NCI-H1694 (cell line): ENCODE measurements at regions not wholly inside any gene's neighbourhood (a gene's known extent, or its start where the extent isn't known, plus 50 kb on each side); places are given as distances from the start of the nearest gene placed in this dataset.

Experiments
- DNase-seq: peaks from one replicate; lab custom pipeline; 2025; lab: John Stamatoyannopoulos, UW

- DNase-seq, result no peak
These were observed 111.4 kb upstream of the C1QTNF9B start for GRCh38 chr13:24008679-24009078.

- DNase-seq, result no peak
These were observed 114.0 kb upstream of the C1QTNF9B start for GRCh38 chr13:24011266-24011665.

GRCh38 chr13:24012648-24013047 lies 115.3 kb upstream of the C1QTNF9B start:
- DNase-seq, result no peak

GRCh38 chr13:24013189-24013588 lies 115.9 kb upstream of the C1QTNF9B start:
- no peak for DNase-seq

- DNase-seq, result no peak
These were observed 118.7 kb upstream of the C1QTNF9B start for GRCh38 chr13:24016046-24016445.

- DNase-seq, result no peak
These were observed 125.3 kb upstream of the C1QTNF9B start for GRCh38 chr13:24022568-24022967.

GRCh38 chr13:24023073-24023472 lies 125.8 kb upstream of the C1QTNF9B start:
- no peak for DNase-seq

GRCh38 chr13:24027494-24027893 lies 130.2 kb upstream of the C1QTNF9B start:
- DNase-seq, result no peak

- DNase-seq, result no peak
These were observed 128.3 kb upstream of the SPATA13 start for GRCh38 chr13:24032252-24032651.

GRCh38 chr13:24032674-24033073 lies 127.8 kb upstream of the SPATA13 start:
- DNase-seq, result no peak

- no peak for DNase-seq
These were observed 126.8 kb upstream of the SPATA13 start for GRCh38 chr13:24033527-24034302.

GRCh38 chr13:24035411-24035810 lies 125.1 kb upstream of the SPATA13 start:
- DNase-seq, result no peak

GRCh38 chr13:24036115-24036514 lies 124.4 kb upstream of the SPATA13 start:
- DNase-seq, result no peak

GRCh38 chr13:24038405-24038804 lies 122.1 kb upstream of the SPATA13 start:
- DNase-seq, result no peak

GRCh38 chr13:24038841-24039330 lies 121.6 kb upstream of the SPATA13 start:
- no peak for DNase-seq

GRCh38 chr13:24039621-24040475 lies 120.7 kb upstream of the SPATA13 start:
- DNase-seq, result no peak

GRCh38 chr13:24040835-24041234 lies 119.7 kb upstream of the SPATA13 start:
- no peak for DNase-seq

- DNase-seq, result no peak
These were observed 118.8 kb upstream of the SPATA13 start for GRCh38 chr13:24041651-24042225.

- no peak for DNase-seq
These were observed 117.6 kb upstream of the SPATA13 start for GRCh38 chr13:24042710-24043440.

- no peak for DNase-seq
These were observed 116.8 kb upstream of the SPATA13 start for GRCh38 chr13:24043590-24044350.

GRCh38 chr13:24045597-24045996 lies 114.9 kb upstream of the SPATA13 start:
- DNase-seq, result no peak
